MM.1S (cell line): ENCODE measurements at regions not wholly inside any gene's neighbourhood (a gene's known extent, or its start where the extent isn't known, plus 50 kb on each side); places are given as distances from the start of the nearest gene placed in this dataset.

ENCODE experiments used
- EZH2 ChIP-seq: fragments of 300-600 bp; sonication (generic); optimal IDR thresholded peaks from 2 replicates; pipeline ENCODE3; 2017; ENCODE audit warnings: low read depth, mild to moderate bottlenecking, antibody characterized with exemption, low read length, mixed read lengths
- EZH2phosphoT487 ChIP-seq: fragments of 300-600 bp; sonication (generic); IDR thresholded peaks from 2 replicates; pipeline ENCODE4 v1.6.1; 2018; ENCODE audit warnings: antibody characterized with exemption, low read length
- TF ChIP-seq, protein P1 (sequence below): fragments of 300-600 bp; sonication (generic); IDR thresholded peaks from 2 replicates; pipeline ENCODE4 v1.5.1; 2016; ENCODE audit warnings: antibody characterized with exemption, low read length, mixed read lengths

DNA sequence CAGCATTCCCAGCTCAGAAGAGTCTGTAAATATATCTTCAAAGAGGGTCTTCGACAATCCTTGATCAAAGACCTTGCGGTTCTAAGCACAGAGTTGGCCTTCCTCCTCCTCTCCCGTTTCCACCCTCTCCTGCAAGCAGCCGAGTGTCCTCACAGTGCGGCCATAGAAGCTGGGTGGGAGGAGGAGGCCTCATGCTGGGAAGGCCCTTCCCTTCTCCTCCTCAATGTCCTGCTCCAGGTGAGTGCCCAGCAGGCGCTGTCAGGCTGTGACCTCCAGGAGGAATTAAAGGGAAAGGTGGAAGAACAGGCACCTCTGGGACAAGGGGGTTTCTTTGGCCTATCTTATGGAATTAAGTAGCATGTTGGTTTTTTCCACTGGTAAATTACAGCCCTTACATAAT lies 674.2 kb upstream of the ARGLU1 start:
- TF ChIP-seq, protein P1, sequence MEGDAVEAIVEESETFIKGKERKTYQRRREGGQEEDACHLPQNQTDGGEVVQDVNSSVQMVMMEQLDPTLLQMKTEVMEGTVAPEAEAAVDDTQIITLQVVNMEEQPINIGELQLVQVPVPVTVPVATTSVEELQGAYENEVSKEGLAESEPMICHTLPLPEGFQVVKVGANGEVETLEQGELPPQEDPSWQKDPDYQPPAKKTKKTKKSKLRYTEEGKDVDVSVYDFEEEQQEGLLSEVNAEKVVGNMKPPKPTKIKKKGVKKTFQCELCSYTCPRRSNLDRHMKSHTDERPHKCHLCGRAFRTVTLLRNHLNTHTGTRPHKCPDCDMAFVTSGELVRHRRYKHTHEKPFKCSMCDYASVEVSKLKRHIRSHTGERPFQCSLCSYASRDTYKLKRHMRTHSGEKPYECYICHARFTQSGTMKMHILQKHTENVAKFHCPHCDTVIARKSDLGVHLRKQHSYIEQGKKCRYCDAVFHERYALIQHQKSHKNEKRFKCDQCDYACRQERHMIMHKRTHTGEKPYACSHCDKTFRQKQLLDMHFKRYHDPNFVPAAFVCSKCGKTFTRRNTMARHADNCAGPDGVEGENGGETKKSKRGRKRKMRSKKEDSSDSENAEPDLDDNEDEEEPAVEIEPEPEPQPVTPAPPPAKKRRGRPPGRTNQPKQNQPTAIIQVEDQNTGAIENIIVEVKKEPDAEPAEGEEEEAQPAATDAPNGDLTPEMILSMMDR = no peak
- TF ChIP-seq EZH2 (no peak), EZH2phosphoT487 (no peak)
